SK-MEL-5 (cell line): ENCODE measurements at regions not wholly inside any gene's neighbourhood (a gene's known extent, or its start where the extent isn't known, plus 50 kb on each side); places are given as distances from the start of the nearest gene placed in this dataset.

Experiments
- DNase-seq: peaks from one replicate; pipeline ENCODE4 v3.0.0-alpha.2; 2016; ENCODE audit warnings: low read depth, low spot score
- in situ Hi-C: cut with HindIII; loops from 2 replicates; pipeline ENCODE4 v1.10.0; 2016; ENCODE audit warnings: low sequenced_read_pairs, high pct_unique_total_duplicates, low pct_unique_long_range_greater_than_20kb

DNA sequence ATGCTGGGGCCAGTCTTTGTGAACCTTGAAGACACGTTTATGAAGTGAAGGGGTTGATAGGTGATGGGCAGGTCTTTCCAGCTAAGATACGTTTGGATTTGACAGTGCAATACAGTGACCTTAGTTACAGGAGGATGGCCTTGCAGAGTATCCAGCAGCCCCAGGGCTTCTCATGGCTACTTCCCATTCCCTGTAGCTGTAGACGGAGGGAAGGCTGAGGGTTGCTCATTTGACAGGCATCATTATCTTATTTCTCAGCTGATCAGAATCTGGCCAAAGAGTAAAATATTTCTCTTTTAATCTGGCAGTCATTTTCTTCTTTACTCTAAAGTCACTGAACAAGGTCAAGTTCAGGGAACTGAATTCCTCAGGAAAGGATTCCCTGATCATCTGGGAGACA lies 85.1 kb upstream of the RMDN2 start:
- in situ Hi-C loops = loop anchor here (25.0 kb wide), 1 partner anchor 428 kb away; no protein-coding TSS in a partner anchor

DNA sequence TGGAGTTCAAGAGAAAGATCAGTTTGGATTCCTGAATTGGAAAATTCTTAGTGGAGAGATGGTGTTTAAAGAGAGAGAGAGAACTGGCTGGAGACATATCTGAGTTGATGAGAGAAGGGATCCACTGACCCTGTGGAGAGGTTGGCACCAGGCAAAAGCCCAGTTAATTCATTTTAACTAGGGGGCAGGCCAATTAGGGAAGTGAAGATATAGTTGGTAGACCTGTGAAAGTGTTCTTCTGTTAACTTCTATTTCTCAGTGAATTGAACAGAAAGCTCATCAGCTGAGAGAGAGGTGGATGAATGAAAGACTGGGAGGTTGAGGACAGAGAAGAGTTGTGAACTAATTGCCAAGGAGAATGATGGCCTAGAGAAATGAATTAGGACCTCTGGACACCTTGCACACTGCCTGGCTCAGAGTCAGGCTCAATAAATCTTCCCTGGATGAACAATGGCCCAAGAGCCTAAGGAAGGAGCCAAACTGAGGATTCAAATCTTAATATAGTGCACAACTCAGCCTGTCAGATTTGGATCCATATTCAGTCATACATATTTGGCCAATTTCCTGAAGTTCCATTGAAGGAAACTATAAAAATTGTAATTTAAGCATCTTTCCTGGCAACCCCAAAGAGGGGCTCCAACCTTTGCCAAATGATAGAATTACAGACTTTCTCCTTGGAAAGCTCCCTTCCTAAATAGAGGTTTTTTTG lies 82.2 kb upstream of the RMDN2 start:
- no peak for DNase-seq
- in situ Hi-C loops = loop anchor here (25.0 kb wide), 1 partner anchor 431 kb away; no protein-coding TSS in a partner anchor

More for the DNA sequence above, 85.1 kb upstream of the RMDN2 start:
- no peak for DNase-seq

GRCh38 chr2:37843556-37843955 lies 81.5 kb upstream of the RMDN2 start:
- no peak for DNase-seq
- in situ Hi-C loops = loop anchor here (25.0 kb wide), 1 partner anchor 431 kb away; no protein-coding TSS in a partner anchor

- DNase-seq = no peak
- in situ Hi-C loops = loop anchor here (25.0 kb wide), 1 partner anchor 434 kb away; no protein-coding TSS in a partner anchor
Measured at GRCh38 chr2:37846207-37846606, 78.9 kb upstream of the RMDN2 start.

DNA sequence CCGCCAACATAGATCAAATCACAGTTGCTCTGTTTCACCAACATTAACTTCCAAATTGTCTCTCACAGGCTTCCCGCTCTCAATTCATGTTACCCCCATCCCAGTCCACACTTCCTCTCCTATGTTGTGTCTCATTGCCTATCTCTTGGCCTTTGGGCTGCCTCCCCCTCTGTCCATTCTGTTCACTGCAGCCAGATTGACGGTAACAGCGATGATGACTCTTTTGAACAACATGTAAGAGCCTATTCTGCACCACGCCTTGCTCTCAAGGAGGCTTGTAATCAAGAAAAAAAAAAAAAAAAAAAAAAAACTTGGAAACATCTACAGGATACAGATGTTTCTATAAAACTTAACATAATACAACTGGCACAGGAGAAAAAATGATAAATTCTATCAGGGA lies 77.3 kb upstream of the RMDN2 start:
- no peak for DNase-seq
- in situ Hi-C loops = loop anchor here (25.0 kb wide), 1 partner anchor 435 kb away; no protein-coding TSS in a partner anchor

DNA sequence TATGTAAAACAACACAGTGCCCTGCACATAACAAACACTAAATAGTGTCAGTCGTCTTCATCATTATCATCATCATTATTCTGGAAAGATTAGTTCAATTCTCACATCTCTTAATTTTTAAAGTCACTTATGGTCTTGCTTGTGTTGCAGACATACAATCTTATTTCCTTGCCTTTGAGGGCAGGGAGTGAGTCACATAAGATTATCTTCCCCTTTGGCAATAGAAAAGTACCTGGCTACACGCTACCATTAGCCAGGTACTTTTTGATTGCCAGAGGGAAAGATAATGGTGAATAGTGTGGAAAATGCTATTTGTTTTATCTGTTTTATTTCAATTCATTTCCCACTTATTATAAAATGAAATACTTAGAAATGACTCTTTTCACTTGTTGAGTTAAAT lies 76.6 kb upstream of the RMDN2 start:
- no peak for DNase-seq
- in situ Hi-C loops = loop anchor here (25.0 kb wide), 1 partner anchor 436 kb away; no protein-coding TSS in a partner anchor

- in situ Hi-C loops = loop anchor here (25.0 kb wide), 1 partner anchor 438 kb away; no protein-coding TSS in a partner anchor
- DNase-seq = no peak
Measured at GRCh38 chr2:37849911-37850310, 75.2 kb upstream of the RMDN2 start.

- in situ Hi-C loops = no loop called here
- DNase-seq = no peak
Measured at GRCh38 chr2:37851428-37851827, 73.7 kb upstream of the RMDN2 start.

GRCh38 chr2:37851828-37852584 lies 73.1 kb upstream of the RMDN2 start:
- in situ Hi-C loops = no loop called here

GRCh38 chr2:37852585-37853014 lies 72.5 kb upstream of the RMDN2 start:
- in situ Hi-C loops = no loop called here
- DNase-seq = no peak

More at GRCh38 chr2:37851828-37852584, 73.1 kb upstream of the RMDN2 start:
- no peak for DNase-seq

- no peak for DNase-seq
- in situ Hi-C loops = no loop called here
Measured at GRCh38 chr2:37854676-37855282, 70.3 kb upstream of the RMDN2 start.

DNA sequence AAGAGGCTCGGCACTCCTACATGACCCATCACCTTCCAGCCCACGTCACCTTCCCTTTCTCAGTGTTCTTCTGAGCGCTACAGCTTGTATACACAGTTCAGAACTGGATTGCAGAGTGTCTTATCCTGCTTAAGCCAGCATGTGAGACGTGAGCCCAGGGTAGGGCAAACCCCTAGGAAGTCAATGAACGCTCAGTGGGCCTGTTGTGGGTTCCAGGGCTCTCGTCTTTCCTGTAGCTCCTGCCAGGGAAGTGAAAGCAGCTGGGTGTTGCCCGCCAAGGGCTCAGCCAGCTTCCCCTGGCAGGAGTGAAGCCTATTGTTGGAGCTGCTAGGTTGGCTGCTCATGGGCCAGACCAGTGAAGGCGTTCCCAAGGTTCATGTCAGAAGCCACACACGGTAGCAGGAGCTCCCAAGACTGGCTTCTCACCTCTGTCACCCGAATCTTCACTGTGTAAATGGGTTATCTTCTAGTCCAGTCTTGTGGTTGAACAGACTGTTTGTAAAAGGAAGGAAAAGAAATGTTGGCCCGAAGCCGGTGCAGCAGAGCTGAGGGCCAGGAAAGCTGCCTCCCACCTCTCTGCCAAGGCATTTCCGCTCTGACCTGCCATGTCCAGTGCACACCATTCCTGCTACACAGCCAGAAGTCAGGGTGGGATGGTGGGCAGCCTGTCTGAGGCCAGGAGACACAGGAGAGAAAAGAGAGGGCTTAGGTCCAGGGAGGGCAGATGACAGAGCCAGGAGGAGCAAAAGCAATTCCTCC lies 69.6 kb upstream of the RMDN2 start:
- no peak for DNase-seq
- in situ Hi-C loops = no loop called here

DNA sequence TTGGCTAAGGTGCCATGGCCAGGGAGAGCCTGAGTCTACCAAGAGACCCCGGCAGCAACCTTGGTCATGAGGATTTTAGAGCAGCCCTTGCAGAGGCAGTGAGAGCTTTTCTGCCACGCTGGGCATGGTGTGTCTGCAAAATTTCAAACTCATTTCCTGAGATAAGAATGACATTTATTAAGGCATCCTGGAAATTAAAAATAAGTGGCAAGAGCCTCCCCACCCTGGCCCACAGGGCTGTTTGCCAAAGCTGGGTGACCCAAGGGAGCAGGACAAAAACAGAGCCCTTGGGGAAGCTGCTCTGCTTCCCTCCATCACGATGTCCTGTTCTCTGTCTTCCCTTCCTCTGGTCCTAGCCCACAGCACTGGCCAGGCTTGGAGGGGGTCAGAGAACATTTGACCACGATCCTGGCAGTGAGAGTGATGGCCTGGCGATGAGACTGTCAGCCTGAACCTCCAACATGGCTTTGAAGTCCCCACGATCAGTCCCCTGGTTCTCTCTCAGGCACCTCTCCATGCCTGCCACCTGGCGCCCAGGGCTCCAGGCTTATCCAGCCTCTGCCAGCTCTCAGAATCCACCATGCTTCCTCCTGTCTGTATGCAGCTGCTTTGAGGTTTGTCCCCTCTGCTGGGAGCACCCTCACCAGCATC lies 68.9 kb upstream of the RMDN2 start:
- no peak for DNase-seq
- in situ Hi-C loops = no loop called here

GRCh38 chr2:37857575-37858399 lies 67.3 kb upstream of the RMDN2 start:
- DNase-seq = no peak
- in situ Hi-C loops = no loop called here

DNA sequence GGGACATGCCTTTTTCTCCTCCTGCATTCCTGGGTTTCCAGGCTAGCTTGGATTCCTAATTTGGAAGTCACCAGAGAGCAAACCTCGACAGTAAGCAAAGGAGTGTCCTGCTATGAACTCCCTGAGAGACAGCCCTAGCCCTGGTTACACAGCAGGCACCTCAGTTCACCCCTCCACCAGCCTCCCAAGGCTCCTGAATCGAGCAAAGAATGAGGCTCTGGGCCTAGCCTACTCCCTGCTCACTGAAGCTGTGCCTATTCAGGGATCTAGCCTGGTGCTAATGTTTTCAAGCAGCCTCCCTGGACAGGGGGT lies 66.7 kb upstream of the RMDN2 start:
- no peak for DNase-seq

DNA sequence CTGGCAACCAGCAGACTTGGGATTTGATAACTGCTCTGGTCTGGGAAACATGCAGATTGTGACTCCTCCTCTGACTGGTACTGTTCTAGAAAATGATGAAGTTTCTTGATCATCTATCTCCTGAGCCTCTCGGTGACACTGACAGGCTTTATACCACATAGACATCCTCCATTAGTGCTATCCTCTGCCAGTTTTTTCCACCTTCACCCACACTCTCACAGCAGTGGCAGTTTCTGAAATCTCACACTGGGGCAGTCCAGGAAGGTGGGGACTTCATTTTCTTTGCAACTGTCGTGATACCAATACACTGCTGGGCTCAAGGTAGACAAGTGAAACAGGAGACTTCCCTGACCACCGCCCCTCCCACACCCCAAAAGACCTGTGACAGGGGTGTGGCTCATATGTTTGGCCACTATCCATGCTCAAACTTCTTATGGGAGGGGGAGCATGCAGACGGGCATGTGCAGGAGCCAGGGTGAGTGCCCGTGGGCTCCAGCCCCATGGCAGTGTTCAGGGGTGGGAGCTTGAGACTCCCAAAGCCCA lies 66.3 kb upstream of the RMDN2 start:
- in situ Hi-C loops = no loop called here
- DNase-seq = no peak

More for the DNA sequence above, 66.7 kb upstream of the RMDN2 start:
- in situ Hi-C loops = no loop called here
